ENCODE measurements at regions not wholly inside any gene's neighbourhood (a gene's known extent, or its start where the extent isn't known, plus 50 kb on each side); places are given as distances from the start of the nearest gene placed in this dataset.
"Not testable (repeated sequence)": the region's sequence is repeated elsewhere in the genome, so short reads cannot be mapped to it uniquely, and the experiment has no call there.

- DNase-seq = no peak
Measured at GRCh38 chr22:22374163-22374562, 129.6 kb downstream of the VPREB1 start.

GRCh38 chr22:22374579-22374978, 130.0 kb downstream of the VPREB1 start:
- no peak for DNase-seq

DNA sequence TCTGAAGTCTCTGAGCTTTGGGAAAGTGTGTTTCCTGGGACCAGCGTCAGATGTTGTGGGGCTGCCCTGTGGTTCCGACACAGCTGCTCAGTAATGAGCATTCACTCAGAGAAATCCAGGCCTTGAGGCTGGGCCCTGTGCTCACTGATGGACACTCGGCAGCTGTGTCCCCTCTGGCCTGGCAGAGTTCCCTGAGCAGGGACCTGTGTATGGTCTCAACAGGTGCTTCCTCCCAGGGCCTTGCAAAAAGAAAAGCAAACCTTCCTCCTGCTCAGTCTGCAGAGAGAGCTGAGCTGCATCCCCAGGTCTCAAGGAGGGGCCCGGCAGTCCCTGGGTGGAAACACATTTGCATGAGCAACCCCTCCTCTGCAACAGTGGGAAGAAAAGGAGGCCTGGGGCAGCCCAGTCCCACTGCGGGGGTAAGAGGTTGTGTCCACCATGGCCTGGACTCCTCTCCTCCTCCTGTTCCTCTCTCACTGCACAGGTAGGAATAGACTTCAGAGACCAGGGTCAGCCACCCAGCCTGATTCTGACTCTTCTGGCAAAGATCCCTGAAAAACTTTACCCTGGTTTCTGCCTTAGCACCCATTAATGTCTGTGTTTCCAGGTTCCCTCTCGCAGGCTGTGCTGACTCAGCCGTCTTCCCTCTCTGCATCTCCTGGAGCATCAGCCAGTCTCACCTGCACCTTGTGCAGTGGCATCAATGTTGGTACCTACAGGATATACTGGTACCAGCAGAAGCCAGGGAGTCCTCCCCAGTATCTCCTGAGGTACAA, 131.2 kb downstream of the VPREB1 start:
- no peak for DNase-seq

GRCh38 chr22:22376352-22376706, 131.7 kb downstream of the VPREB1 start:
- no peak for DNase-seq

DNA sequence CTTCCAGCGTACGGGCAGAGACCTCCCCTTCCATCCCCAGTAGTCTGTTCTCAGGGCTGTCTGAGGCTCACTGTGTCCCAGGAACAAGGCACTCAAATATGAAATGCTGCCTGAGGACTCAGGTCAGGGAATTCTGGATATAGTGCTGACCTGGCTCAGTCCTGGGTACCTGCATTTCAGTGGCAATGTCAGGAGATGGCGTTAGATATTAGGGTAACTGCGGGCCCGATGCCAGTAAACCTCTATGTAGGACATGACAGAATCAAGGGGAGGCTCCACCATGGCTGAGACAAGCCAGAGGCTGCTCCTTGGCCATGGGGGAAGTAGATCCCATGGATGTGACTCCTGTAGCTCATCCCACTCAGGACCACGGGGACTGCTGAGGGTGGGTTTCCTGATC, 131.7 kb downstream of the ZNF280B start:
- not testable (repeated sequence) for DNase-seq

GRCh38 chr22:22377335-22377734, 131.2 kb downstream of the ZNF280B start:
- no peak for DNase-seq

DNA sequence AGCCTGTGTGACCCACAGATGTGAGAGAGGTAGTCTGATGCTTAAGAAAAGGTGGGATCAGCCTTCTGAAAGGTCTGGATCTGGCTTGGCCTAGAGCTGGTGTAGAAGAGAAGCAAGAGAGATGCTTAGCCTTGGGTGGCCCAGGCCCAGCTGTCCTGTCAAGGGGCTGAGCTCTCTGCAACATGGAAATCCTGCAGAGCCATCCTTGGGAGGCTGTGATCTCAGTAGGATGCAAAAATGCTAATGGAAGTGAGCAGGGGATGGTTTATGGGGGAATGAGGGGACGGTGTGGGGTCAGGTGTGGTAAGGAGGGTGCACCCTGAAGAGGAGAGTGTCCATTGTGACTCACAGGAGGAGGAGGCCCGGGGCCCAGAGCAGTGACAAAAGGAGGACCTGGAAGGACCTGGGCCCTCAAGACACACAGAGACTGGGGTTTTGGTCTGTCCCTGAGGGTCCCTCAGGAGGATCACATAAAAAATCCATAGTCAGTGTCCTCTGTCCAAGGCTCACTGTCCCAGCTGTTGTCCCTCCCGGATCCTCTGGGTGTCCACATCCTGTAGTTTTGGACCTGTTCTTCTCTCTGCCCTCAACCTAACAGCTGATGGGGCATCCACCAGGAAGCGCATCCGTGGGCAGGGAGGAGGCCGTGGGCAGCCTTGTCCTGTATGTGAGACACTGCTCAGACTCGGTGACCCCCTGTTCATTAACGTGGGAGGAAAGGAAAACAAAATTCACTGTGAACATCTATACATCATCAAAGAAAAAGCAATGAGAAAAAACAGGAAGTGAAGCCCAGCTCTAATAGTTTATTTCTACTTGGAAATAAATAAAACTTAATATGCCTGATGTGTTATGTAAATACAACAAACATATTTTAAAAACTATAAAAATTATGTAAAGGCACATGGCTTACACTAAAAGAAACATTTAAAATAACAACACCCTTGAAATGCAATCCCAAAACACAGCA, 129.8 kb downstream of the ZNF280B start:
- DNase-seq = no peak

DNA sequence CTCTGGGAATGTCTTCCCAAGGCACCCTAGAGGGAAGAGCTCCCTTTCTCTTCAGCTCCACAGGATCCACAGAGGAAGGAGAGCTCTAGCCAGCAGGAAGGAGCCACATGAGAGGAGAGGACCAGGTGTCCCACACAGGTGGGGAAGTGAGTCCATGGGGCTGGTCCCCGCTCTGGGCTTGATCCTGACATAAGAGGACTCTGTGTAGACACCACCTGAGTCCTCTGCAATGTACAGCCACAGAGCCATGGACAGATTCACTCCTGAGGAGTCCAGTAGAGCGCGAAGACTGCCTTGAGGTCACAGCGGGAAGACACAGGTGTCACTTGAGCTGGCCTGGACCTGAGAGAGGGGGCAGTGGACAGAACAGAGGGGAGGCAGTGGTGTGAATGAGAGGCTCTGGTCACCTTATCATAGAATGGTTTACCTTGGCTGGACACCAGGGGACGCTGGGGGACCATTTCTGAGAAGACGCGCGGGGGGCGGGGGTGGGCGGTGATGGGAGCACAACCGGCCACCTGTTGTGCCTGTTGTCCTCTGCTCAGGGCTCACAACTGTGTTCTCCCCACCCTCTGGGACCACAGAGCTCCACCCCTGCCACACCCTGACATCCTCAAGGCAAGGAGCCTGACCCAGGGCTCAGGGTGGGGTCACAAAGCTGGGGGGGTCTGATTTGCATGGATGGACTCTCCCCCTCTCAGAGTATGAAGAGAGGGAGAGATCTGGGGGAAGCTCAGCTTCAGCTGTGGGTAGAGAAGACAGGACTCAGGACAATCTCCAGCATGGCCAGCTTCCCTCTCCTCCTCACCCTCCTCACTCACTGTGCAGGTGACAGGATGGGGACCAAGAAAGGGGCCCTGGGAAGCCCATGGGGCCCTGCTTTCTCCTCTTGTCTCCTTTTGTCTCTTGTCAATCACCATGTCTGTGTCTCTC, 128.2 kb downstream of the ZNF280B start:
- DNase-seq = no peak

DNA sequence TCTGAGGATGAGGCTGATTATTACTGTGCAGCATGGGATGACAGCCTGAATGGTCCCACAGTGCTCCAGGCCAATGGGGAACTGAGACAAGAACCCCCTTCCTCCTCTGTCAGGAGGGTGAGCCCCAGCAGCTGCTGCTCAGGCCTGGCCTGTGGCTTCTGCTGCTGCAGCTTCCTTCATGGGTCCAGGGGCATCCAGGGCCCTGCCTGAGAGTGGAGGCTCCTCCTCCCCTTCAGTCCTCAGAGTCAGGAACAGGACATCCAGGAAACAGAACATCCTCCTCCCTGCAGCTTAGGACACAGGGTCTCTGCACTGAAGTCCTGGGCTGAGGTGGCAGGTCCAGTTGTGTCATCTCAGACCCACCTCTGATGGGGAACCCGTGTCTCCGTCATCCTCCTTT, 127.2 kb downstream of the ZNF280B start:
- DNase-seq = not testable (repeated sequence)

DNA sequence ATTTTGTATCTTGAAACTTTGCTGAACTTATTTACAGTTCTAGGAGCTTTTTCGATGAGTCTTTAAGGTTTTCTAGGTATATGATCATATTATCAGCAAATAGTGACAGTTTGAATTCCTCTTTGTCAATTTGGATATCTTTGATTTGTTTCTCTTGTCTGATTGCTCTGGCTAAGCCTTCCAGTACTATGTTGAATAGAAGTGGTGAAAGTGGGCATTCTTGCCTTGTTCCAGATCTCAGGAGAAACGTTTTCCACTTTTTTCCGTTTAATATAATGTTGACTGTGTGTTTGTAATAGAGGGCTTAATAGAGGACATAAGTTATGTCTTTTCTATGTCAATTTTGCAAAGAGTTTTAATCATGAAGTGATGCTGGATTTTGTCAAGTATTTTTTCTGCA, 124.3 kb downstream of the ZNF280B start:
- no peak for DNase-seq

- no peak for DNase-seq
Measured at GRCh38 chr22:22384668-22385244, 123.8 kb downstream of the ZNF280B start.

GRCh38 chr22:22386602-22387385, 121.7 kb downstream of the ZNF280B start:
- no peak for DNase-seq

DNA sequence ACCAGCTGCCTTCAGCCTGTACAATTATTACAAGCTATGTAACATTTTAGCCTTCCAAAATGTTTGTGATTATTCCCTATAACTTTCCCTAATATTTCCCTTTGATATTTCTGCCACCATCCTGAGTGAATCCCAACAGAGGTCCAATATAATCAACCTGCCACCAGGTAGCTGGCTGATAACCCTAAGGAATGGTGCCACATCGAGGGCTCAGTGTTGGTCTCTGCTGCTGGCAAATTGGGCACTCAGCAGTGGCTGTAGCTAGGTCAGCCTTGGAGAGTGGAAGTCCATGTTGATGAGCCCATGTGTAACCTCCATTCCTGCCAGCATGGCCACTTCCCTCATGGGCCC, 121.2 kb downstream of the ZNF280B start:
- no peak for DNase-seq

GRCh38 chr22:22388090-22388489, 120.5 kb downstream of the ZNF280B start:
- DNase-seq = no peak

DNA sequence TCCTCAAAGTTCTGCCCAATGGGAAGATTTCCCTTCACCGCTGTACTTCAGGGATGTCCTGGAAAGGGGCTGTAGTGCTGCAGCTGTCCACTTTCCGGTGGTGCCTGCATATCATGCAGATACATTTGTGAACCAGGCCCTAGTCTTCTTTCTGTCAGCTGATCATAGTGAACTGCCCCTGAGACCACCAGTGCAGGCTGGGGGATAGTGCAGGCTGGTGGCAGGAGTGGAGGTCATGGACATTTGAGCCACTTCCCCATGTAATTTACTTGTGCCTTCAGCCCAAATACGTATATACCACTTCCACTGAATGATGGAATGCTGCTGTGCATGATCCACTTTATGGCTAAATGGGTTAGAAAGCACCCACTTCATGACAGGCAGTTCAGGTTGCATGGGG, 120.0 kb downstream of the ZNF280B start:
- no peak for DNase-seq

DNA sequence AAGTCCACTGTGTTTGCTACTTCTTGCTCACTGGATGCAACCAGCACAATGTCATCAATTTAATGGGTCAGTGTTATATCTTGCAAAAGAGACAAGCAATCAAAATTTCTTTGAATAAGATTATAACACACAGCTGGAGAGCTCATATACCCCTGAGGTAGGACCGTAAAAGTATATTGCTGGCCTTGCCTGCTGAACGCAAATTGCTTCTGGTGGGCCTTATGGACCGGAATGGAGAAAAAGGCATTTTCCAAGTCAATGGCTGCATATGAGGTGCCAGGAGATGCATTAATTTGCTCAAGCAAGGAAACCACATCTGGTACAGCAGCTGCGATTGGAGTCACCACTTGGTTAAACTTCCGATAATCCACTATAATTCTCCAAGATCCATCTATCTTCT, 119.1 kb downstream of the ZNF280B start:
- no peak for DNase-seq

DNA sequence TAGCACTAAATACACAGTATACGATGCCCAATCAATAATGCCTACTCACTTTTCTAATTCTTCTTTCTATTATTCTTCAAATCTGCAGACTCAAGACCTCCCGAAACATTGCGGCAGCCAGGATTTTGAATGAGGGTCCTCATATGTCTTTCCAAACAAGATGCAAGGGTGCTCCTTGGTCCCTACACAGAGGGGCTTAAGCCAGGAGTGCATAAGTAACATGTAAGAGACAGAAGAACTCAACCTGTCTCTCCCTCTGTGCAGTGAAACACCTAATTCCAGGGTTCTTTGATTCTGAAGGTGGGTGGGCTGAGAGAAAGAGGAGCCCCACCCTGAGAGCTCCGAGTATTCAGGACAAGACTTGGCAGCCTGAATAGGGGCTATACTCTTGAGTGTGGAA, 117.6 kb downstream of the ZNF280B start:
- DNase-seq = no peak

- DNase-seq = no peak
Measured at GRCh38 chr22:22391543-22391942, 117.0 kb downstream of the ZNF280B start.

DNA sequence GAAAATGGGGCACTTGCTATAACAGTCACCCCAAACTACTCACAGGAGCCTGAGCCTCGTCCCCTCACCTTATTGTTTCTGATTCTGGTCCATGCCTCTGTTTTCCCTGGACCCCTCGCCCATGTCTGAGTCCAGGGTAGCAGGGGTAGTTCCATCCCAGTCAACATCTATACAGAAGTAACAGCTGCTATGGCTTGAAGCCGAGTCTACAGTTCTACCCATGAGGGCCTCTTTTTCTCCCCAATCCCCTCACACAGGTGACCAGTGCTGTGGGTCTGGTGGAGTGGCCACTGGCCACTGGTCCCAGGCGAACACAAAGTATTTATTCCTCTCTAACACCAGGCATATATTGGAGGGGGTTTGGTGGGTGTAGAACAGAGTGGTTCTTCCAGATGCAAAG, 116.4 kb downstream of the ZNF280B start:
- DNase-seq = no peak

GRCh38 chr22:22394591-22394990, 114.0 kb downstream of the ZNF280B start:
- DNase-seq = no peak

DNA sequence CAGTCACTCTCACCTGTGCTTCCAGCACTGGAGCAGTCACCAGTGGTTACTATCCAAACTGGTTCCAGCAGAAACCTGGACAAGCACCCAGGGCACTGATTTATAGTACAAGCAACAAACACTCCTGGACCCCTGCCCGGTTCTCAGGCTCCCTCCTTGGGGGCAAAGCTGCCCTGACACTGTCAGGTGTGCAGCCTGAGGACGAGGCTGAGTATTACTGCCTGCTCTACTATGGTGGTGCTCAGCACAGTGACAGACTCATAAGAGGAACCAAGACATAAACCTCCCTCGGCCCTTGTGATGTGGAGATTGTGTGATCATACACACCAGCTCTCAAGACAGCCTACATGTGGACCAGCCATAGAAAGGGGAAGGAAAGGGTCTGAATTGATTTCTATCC, 113.3 kb downstream of the ZNF280B start:
- DNase-seq = no peak

GRCh38 chr22:22396741-22397291, 111.7 kb downstream of the ZNF280B start:
- DNase-seq = no peak

All from CD4-positive, alpha-beta T cell treated with Interleukin-21 for 1 hour (primary cell).